ENCODE measurements at regions not wholly inside any gene's neighbourhood (a gene's known extent, or its start where the extent isn't known, plus 50 kb on each side); places are given as distances from the start of the nearest gene placed in this dataset.

GRCh38 chr4:58064653-58065052 is 954.5 kb upstream of the IGFBP7 start:
- no peak for TF ChIP-seq POLR2A (IDR thresholded peaks at IDR 0.05)
- TF ChIP-seq CTCF (IDR thresholded peaks at IDR 0.05), result no peak
